Muscle layer of colon (tissue), 2 donors: ENCODE measurements at regions not wholly inside any gene's neighbourhood (a gene's known extent, or its start where the extent isn't known, plus 50 kb on each side); places are given as distances from the start of the nearest gene placed in this dataset.

ENCODE experiments used
- H3K27ac ChIP-seq: one replicate; pipeline ENCODE4 v1.7.0; 2013; ENCODE audit warnings: low read depth, mild to moderate bottlenecking, low read length, moderate library complexity
- H3K27me3 ChIP-seq, 2 donors: one replicate each; pipeline ENCODE4 v1.7.0; 2013; ENCODE audit warnings: low read length in 2 of 2, mild to moderate bottlenecking in 2 of 2; ENCODE audit not compliant: insufficient read depth in 2 of 2, control insufficient read depth in 1 of 2
- H3K36me3 ChIP-seq: one replicate; pipeline ENCODE4 v1.7.0; 2013; ENCODE audit warnings: mild to moderate bottlenecking, low read length; ENCODE audit not compliant: insufficient read depth
- H3K4me1 ChIP-seq: one replicate; pipeline ENCODE4 v1.7.0; 2013; ENCODE audit warnings: mild to moderate bottlenecking, low read length; ENCODE audit not compliant: insufficient read depth
- H3K4me3 ChIP-seq, 2 donors: one replicate each; pipeline ENCODE4 v1.7.0; 2013; ENCODE audit warnings: low read length in 2 of 2, low read depth in 1 of 2, mild to moderate bottlenecking in 1 of 2, moderate library complexity in 1 of 2
- H3K9ac ChIP-seq: one replicate; pipeline ENCODE4 v1.7.0; 2013; ENCODE audit warnings: low read length
- H3K9me3 ChIP-seq: one replicate; pipeline ENCODE4 v1.7.0; 2013; ENCODE audit warnings: mild to moderate bottlenecking, low read length
- donor health status: abdominal sarcoma.
- donor health status: Adenocarcinoma of cecum.

- Histone ChIP-seq H3K9me3 (no peaks in the 10 kb centered on the region), H3K27me3 (no peaks in the 10 kb centered on the region), H3K9ac (no peak overlapping the region), H3K27ac (no peak overlapping the region), H3K4me3 (no peak overlapping the region), H3K4me1 (no peaks in the 10 kb centered on the region), H3K36me3 (no peaks in the 10 kb centered on the region)
Observed at GRCh38 chr14:81673930-81674329, 140.3 kb upstream of the SEL1L start.

- Histone ChIP-seq H3K9me3 (no peaks in the 10 kb centered on the region), H3K4me1 (no peaks in the 10 kb centered on the region), H3K36me3 (no peaks in the 10 kb centered on the region), H3K27ac (no peak overlapping the region), H3K27me3 (no peaks in the 10 kb centered on the region), H3K9ac (no peak overlapping the region), H3K4me3 (no peak overlapping the region)
Observed at GRCh38 chr14:81676395-81676794, 142.7 kb upstream of the SEL1L start.

GRCh38 chr14:81676879-81677278, 143.2 kb upstream of the SEL1L start:
- Histone ChIP-seq H3K9me3 (no peaks in the 10 kb centered on the region), H3K4me3 (no peak overlapping the region), H3K36me3 (no peaks in the 10 kb centered on the region), H3K27me3 (no peaks in the 10 kb centered on the region), H3K9ac (no peak overlapping the region), H3K27ac (no peak overlapping the region), H3K4me1 (no peaks in the 10 kb centered on the region)

- Histone ChIP-seq H3K9me3 (no peaks in the 10 kb centered on the region), H3K4me1 (no peaks in the 10 kb centered on the region), H3K36me3 (no peaks in the 10 kb centered on the region), H3K9ac (no peak overlapping the region), H3K27me3 (no peaks in the 10 kb centered on the region), H3K27ac (no peak overlapping the region), H3K4me3 (no peak overlapping the region)
Observed at GRCh38 chr14:81677736-81678135, 144.1 kb upstream of the SEL1L start.

- Histone ChIP-seq H3K4me1 (no peaks in the 10 kb centered on the region), H3K9ac (no peak overlapping the region), H3K9me3 (no peaks in the 10 kb centered on the region), H3K36me3 (no peaks in the 10 kb centered on the region), H3K27ac (no peak overlapping the region), H3K4me3 (no peak overlapping the region), H3K27me3 (no peaks in the 10 kb centered on the region)
Observed at GRCh38 chr14:81679226-81679625, 145.6 kb upstream of the SEL1L start.

GRCh38 chr14:81681541-81681940, 147.9 kb upstream of the SEL1L start:
- Histone ChIP-seq H3K36me3 (no peaks in the 10 kb centered on the region), H3K4me1 (no peaks in the 10 kb centered on the region), H3K27me3 (no peaks in the 10 kb centered on the region), H3K9me3 (no peaks in the 10 kb centered on the region), H3K27ac (no peak overlapping the region), H3K9ac (no peak overlapping the region), H3K4me3 (no peak overlapping the region)

GRCh38 chr14:81682134-81682533, 148.5 kb upstream of the SEL1L start:
- Histone ChIP-seq H3K27me3 (no peaks in the 10 kb centered on the region), H3K4me3 (no peak overlapping the region), H3K4me1 (no peaks in the 10 kb centered on the region), H3K9me3 (no peaks in the 10 kb centered on the region), H3K9ac (no peak overlapping the region), H3K27ac (no peak overlapping the region), H3K36me3 (no peaks in the 10 kb centered on the region)

GRCh38 chr14:81682701-81683100, 149.0 kb upstream of the SEL1L start:
- no peaks in the 10 kb centered on the region for H3K36me3 ChIP-seq
- no peaks in the 10 kb centered on the region for H3K9me3 ChIP-seq
- H3K4me3 ChIP-seq: no peak overlapping the region
- no peak overlapping the region for H3K27ac ChIP-seq
- H3K9ac ChIP-seq: no peak overlapping the region
- H3K4me1 ChIP-seq: no peaks in the 10 kb centered on the region
- no peaks in the 10 kb centered on the region for H3K27me3 ChIP-seq

GRCh38 chr14:81684696-81685095, 151.0 kb upstream of the SEL1L start:
- Histone ChIP-seq H3K4me3 (no peak overlapping the region), H3K27me3 (no peaks in the 10 kb centered on the region), H3K36me3 (no peaks in the 10 kb centered on the region), H3K4me1 (no peaks in the 10 kb centered on the region), H3K27ac (no peak overlapping the region), H3K9ac (no peak overlapping the region), H3K9me3 (no peaks in the 10 kb centered on the region)

- H3K36me3 ChIP-seq: no peaks in the 10 kb centered on the region
- no peaks in the 10 kb centered on the region for H3K4me1 ChIP-seq
- no peak overlapping the region for H3K4me3 ChIP-seq
- no peak overlapping the region for H3K9ac ChIP-seq
- no peak overlapping the region for H3K27ac ChIP-seq
- H3K9me3 ChIP-seq: no peaks in the 10 kb centered on the region
- H3K27me3 ChIP-seq: no peaks in the 10 kb centered on the region
Observed at GRCh38 chr14:81686512-81686911, 152.9 kb upstream of the SEL1L start.

GRCh38 chr14:81691931-81692330, 158.3 kb upstream of the SEL1L start:
- H3K27ac ChIP-seq: no peak overlapping the region
- H3K36me3 ChIP-seq: no peaks in the 10 kb centered on the region
- no peak overlapping the region for H3K9ac ChIP-seq
- H3K27me3 ChIP-seq: no peaks in the 10 kb centered on the region
- H3K4me1 ChIP-seq: no peaks in the 10 kb centered on the region
- no peaks in the 10 kb centered on the region for H3K9me3 ChIP-seq
- H3K4me3 ChIP-seq: no peak overlapping the region

GRCh38 chr14:81694419-81694818, 160.8 kb upstream of the SEL1L start:
- H3K27me3 ChIP-seq: no peaks in the 10 kb centered on the region

More at GRCh38 chr14:81694419-81694818, 160.8 kb upstream of the SEL1L start:
- no peaks in the 10 kb centered on the region for H3K4me1 ChIP-seq
- H3K36me3 ChIP-seq: no peaks in the 10 kb centered on the region
- H3K4me3 ChIP-seq: no peak overlapping the region
- no peaks in the 10 kb centered on the region for H3K9me3 ChIP-seq
- no peak overlapping the region for H3K27ac ChIP-seq
- no peak overlapping the region for H3K9ac ChIP-seq
